HG02571 (cell line): ENCODE measurements at regions not wholly inside any gene's neighbourhood (a gene's known extent, or its start where the extent isn't known, plus 50 kb on each side); places are given as distances from the start of the nearest gene placed in this dataset.

Source experiments
- ATAC-seq: cut with Tn5 transposase; IDR thresholded peaks from one replicate; pipeline ENCODE4 v1.9.1; 2021; ENCODE audit warnings: mild to moderate bottlenecking, moderate library complexity; ENCODE audit not compliant: unreplicated experiment

DNA sequence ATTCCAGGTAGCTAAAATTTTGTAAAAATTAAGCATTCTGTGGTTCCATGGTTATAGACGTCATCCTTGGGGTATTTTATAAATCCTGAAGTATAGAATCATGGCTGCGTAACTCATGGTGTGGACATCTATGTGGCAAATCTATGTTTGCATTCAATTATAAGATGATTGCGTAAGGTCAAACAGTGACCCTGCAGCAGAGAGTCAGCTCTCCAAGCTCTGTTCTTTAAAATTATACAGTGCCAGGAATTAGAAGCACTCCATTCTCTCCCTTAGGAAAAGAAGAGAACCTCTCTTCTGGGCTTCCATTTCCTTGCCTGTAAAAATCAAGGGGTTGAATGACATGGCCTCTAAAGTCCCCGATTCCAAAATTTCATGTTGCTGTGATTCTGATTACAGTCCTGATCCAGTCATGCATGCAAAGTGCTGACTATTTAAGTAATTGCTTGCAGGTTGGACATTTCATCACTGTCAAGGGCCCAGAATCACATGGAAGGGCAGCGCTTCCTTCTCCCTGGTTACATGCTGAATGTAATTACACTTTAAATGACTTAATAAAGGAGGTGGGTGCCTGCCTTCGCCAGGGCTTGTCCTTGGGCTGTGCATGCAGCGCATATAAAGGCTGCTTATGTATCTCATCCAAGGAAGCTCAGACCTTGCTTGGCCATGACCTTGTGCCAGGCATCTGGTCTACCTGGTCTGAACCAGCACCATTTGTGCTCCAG, 550.7 kb downstream of the TYW1 start:
- no peak for ATAC-seq

DNA sequence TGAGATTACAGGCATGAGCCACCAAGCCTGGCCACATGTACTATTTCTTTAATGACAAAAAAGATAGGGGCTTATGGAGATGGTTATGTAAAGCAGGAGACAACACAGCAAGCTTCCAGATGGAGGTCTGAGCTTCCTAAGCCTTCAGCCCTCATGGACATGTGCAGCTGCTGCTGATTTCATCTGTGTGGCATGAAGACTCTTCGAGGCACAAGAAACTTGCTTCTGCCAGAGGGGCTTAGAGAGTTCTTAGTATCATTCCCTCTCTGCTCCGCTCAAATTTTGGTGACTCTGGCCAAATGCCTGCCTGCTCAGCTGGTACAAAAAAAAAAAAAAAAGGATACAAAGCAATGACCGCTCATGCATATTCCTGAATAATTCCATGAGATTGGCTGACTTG, 552.5 kb downstream of the TYW1 start:
- ATAC-seq, result no peak

DNA sequence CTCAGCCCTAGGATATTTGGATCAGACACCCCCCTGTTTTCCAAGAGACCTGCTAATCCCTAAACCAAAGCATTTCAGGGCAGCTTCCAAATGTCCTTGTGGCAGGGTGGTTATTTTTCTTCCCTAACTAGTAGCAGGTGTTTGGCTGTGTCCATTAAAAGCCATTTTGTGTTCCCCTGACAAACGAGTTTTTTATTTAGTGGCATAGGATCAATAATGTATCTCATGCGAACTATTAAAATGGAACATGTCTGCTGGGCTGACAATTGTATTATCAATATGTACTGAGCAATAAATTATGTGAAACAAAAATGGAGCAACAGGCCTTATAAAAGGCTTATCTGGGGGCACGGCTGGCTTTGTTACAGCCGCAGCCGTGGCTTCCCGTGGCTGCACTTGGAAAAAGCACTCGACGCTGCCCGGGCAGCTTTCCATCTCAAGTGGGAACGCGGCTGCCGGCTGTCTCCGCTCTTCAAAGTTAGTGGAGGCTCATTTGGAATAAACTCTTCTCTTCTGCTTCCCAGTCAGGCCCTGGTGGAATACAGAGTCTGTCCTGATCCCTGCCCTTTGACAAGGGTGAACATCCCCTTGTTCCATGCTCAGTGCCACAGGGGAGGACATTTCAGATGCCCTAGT, 554.3 kb downstream of the TYW1 start:
- ATAC-seq, result no peak

DNA sequence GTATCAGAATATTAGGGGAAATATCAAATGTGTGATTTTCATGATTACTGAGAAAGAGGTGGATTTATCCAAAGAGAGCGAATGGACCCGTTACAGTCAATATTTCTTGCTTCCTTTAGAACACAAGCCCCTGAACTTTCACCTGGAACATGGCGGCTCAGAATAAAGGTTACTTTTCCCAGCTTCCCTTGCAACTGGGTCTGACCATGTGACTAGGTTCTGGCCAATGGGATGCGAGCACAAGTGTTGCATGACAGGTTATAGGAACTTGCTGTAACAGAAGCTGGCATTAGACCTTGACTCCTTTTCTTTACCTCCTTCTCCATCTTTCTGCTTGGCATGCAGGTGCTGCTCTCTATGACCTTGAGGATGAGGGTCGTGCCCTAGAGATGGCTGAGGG, 556.1 kb downstream of the TYW1 start:
- ATAC-seq, result no peak

DNA sequence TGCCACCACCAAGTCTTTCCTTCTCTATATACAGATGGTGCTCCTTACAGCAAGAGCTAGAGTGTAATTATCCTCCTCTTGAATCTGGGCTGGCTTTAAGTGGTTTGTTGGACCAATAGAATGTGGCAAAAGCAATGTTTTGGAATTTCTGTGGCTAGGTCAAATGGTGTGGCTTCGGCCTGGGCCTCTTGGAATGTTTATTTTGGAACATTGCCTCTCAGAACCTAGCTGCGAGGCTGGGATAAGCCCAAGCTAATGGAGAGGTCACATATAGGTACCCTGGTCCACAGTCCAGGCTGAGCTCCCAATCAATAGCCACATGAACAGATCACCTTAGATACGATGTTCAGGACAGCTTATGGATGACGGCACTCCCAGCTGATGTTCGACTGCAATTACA, 556.7 kb downstream of the TYW1 start:
- ATAC-seq, result no peak

DNA sequence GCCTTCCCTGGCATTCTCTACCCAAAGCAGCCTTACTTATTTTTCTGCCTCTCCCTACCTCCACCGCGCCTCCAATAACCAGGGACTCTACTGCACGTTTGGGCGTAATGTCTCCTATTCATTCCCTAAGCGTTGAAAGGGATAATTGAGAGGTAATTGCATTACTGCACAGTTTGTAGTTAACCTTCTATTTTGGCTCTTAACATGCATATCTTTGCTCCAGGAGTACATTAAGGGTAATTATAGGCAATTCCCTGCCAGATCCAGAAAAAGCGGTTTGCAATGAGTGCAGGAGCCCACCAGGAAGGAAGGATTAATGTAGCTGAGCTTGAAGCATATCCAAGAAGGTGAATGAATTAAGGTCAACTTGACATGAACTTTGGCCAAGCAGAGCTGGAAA, 558.4 kb downstream of the TYW1 start:
- ATAC-seq, result no peak

DNA sequence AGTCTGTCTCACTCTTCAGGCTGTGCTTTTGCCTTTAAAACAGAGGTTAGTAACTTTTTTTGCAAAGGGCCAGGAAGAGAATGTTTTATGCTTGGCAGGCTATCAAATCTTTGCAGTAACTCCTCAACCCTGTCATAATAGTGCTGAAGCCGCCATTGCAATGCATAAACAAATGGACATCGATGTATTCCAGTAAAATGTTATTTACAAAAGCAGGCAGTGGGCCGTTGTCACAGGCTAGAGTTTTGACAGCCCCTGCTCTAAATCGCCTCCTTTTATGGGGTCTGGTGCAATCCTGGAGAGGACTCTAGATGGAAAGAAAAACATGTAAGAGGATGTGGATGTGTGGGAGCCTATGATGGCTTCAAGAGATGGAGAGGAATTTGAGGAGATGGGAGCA, 568.3 kb downstream of the TYW1 start:
- ATAC-seq, result no peak

DNA sequence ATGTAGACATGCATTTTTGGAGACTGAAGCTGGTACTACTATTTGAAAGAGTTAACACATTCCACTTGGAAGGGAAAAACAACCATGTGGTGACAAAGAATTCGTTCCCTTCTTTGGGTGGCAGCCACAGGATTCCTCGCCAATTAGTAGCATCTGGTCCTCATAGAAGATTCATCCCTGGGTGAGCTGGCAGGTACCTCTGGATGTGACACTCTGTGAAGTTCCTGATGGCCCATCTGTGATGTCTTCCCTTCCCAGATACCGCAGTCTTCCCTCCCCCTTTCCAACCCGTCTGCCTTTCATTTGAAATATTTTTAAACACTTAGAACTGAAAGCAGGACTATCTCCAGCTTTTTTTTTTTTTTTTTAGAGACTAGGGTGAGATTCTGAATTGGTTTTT, 569.5 kb downstream of the TYW1 start:
- no peak for ATAC-seq

DNA sequence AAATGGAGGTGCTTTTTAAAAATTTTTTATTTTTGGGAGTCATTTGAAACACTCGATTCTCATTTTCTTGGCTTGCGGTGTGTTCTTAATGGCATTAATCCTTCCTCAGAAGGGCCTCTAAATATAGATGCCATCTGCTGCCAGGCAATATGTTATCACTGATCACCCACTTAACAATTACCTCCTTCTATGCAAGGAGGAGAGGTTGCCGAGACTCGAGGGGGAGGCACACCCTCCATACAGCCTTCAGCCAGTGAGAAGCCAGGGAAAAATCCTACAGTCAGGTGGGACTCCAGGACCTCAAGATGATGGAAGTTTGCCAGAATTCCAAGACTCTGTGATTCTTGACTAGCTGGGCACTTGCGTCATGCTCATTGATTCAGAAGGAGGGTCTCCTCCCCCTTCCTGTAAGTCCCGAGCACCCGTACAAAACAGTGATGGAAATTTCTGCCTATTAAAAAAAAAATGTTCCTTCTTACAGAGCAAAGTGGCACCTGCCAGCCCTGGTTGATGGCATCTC, 574.5 kb downstream of the TYW1 start:
- no peak for ATAC-seq

DNA sequence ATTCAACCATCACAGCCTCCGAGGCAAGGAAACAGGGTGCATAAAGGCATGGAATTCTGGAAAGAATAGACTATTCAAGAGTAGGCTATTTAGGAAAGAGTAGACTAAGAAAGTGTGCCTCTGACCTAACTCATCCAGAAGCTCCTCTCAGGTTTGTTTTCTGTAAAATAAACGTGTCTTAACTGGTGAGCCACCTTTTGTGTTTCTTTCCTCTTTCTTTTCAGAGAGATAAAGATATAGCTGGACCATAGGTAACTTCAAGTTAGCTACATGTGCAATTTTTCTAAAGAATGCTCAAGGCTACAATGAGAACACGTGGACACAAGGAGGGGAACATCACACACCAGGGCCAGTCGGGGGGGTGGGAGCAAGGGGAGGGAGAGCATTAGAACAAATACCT, 577.0 kb downstream of the TYW1 start:
- ATAC-seq, result no peak

DNA sequence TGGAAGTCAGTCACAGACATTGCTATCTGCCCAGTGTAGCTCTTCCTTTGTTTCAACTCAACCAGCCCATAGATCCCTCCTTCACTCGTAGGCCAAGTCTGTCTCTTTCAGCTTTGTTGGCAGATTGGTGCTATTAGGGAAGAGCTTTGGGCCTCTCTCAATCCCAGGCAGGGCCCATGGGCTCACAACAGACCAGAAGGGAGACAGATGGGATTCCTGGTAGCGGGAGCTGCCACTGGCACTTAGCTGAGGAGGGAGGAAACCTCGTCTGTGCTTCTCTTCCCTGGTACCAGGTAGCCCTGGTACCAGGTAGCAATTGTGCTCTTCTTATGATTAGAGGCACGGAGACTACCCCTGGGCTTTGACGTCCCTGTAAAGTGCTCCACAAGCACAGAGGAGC, 592.0 kb downstream of the TYW1 start:
- no peak for ATAC-seq

DNA sequence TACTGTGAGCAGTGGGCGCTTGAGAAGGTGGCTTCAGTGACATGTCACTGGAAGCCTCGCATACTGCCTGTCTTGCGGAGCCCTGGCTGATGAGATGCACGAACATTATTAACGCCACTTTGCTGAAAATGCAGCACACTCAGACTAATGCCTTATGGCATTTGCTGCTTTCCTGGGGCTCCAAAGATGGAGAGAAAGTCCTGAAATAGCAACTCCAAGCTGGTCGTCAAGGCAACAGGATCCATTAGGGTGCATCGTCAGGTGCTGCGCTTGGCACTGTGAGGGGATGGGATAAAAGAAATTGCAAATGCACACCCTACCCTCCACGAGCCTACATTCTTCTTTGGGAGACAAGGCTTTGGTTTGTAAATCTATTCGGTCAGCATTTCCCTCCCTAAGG, 592.5 kb downstream of the TYW1 start:
- no peak for ATAC-seq

DNA sequence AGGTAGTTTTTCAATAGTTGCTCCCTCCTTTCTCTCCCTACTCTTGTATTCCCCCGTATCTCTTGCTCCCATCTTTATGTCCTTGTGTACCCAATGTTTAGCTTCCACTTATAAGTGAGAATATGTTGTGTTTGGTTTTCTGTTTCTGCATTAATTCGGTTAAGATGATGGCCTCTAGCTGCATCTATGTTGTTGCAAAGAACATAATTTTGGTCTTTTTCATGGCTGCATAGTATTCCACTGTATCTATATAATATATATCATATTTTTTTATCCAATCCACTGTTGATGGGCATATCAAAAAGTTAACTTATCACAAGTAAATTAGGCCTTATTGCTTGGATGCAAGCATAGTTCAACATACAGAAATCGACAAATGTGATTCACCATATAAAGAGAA, 594.0 kb downstream of the TYW1 start:
- ATAC-seq, result no peak

DNA sequence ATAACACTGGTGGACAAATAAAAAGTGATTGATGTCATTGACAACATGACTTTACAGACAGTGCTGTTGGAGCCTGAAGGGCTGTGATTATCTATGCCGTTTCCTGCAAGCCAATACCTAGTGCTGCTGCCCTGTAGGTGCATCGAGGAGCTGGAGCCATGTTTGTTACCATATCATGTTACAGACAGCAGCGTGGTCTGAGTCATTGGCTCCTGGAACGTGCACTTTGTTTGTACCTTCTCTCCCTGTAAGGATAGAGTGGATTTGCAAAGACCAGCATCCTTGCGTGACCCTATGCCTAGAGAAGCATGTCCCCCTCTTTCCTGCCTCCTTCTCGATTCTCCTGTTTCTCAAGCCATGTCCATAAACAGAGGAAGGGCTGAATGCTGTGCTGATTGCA, 597.2 kb downstream of the TYW1 start:
- ATAC-seq, result no peak

DNA sequence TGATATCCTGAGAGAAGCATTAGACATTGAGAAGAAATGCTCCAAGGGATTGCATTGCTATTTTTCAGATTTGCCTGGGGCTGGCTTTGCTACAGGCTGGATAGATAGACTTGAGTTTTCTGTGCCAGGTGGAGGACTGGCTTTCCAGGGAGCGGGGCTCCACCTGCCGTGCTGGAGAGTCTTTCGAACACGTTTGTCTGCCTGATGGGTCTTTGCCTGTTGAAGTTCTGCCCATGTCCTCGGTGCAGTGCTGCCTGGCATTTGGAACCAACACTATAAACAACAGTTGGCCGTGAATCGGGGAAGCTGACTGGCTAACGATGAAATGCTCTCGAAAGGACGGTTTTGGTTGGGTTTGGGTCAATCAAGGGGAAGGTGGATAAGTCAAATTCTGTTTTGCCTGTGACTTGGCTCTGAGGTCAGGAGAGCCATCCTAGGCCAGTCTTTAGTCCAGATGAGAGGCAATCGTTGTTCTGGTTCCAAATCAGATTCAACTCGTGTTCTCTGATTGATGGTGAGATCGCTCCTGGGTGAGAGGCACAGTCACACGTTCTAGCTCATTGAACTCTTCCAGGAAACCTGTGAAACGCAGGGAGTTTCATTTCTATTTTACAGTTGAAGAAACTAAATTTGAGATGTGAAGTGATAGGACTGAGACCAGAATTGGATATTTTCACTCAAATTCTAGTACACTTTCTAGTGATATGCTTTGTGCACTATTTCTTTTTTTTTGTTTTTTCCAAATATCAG, 599.0 kb downstream of the TYW1 start:
- no peak for ATAC-seq

DNA sequence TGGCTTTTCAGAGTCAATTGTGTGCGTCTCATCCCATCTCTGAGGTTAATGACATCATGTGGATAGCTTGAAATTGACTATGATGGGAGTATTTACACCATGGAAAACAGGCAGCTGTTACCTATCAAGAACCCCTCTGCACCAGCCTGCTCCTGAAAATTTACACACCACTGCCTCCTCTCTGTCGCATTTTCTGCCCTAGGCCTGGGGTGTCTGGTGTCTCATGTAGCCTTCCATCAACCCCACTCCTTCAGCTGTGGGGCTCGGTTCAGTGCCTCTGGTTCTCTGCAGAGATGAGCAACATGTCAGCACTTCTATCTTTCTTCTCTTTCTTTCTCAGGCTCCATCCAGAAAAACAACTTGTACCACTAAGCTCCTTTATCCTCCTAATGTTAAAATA, 600.5 kb downstream of the TYW1 start:
- ATAC-seq, result no peak

DNA sequence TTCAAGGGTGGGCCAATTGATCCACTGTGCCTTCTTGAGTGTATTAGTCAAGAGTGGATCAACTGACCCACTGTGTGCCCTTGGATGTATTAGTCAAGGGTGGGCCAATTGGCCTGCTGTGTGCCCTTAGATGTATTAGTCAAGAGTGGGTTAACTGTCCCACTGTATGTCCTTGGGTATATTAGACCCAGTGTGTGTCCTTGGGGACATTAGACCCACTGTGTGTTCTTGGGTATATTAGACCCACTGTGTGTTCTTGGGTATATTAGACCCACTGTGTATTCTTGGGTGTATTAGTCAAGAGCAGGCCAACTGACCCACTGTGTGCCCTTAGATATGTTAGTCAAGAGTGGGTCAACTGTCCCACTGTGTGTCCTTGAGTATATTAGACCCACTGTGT, 601.8 kb downstream of the TYW1 start:
- no peak for ATAC-seq

DNA sequence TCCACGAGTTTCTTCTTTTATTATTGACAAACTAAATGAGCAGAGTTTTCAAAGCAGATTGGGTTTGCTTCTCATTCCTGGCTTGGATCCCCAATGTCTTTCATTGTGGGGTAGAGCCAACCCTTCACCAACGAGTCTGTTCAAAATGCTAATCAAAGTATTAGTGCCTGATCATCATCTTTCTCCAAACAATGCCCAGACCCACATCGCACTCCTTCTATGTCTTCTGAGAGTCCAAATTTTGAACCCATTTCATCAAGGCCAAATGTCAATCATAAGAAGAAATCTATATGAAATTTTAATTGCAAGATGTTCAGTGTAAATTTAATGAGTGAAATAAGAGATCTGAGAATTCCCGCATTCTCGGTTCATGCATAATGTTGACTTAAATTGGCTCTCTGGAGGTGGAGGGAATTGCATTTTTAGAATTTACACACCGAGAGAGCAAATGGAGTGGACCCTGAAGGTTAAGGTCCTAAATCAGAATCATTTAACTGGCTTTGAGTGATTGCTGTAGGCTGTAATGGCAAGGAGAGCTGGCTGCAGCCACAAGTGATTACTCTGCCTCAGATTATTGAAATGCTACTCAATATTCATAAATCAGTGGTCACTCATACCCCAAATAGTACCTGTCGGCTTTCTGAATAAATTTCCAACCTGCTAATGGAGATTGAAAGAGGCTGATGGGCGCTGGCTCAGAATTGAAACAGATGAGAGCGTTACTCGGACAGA, 602.9 kb downstream of the TYW1 start:
- ATAC-seq, result no peak

DNA sequence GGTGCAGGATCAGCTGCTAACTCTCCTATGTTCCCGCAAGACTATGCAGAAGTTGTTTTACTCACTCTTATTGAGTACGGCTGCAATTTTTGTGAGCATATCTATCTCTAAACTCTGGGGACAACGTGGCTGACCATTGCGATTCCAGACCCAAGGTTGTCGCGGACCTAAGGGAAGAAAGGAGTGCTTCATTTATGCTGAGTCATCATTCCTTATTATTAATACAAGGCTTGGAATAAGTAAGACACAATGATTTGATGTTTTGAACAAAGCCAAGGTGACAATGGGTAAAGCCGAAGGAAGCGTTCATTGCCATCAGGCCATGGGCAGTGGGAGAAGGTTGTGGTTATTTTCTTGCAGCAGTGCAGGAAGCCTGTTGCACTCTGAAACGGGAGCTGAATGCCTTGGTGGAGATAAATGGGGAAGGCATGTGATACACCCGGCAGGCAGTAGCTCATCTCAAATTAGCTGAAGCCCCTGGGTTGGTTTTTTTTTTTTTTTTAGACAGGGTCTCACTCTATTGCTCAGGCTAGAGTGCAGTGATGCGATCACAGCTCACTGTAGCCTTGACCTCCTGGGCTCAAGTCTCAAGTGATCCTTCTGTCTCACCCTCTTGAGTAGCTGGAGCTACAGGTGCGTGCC, 605.7 kb downstream of the TYW1 start:
- ATAC-seq, result no peak

DNA sequence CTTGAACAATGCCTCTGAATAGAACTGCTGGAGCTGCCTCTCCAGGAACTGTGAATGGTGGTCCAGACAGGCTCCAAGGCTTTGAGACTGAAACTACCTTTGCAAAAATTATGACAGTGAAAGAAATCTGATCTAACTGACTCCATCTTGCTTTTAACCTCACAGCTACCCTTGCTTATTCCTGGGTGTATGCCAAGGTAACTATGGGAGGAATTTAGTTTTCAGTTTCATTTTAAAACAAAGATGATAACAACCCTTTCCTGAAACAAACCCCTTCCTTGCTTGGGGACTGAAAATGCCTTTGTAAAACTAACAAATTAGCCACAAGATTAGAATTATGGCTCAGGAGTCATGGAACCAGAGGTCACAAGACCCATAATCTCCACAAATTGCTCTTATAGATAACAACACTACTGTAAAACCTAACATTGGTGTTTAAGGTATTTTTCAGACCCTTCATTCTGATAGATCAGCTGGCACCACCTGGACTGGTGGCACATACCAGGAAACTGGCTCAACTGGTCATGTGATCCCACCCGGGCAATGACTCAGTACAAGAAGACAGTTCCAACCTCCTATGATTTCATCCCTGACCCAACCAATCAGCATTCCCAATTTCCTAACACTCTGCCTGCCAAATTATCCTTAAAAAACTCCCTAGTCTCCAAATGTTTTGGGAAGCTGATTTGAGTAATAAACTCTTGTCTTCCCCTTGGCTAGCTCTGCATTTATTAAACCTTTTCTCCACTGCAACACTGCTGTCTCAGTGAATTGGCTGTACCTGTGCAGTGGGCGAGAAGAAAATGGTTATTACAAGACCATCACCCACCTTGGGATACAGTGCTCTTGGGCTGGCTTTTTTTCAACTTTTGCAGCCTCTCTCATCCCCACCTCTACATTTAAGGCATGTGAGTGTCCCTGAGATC, 608.1 kb downstream of the TYW1 start:
- no peak for ATAC-seq
